Activated T-cell treated with anti-CD3 and anti-CD28 coated beads, Interleukin-2, amount 50 U/mL, for 72 hours (primary cell): ENCODE measurements at regions not wholly inside any gene's neighbourhood (a gene's known extent, or its start where the extent isn't known, plus 50 kb on each side); places are given as distances from the start of the nearest gene placed in this dataset.
A peak's percentile ranks its signal among the peaks of the same experiment; 100 is the strongest.

Experiments used
- ATAC-seq, 2 donors: fragments of 150-1000 bp; cut with Tn5 transposase; replicated peaks in 1 of 2; 2 replicates each; pipeline ENCODE4 v1.10.0; 2021; ENCODE audit warnings: moderate library complexity in 2 of 2, mild to moderate bottlenecking in 1 of 2
- DNase-seq, 2 donors: peaks; one replicate each; pipeline ENCODE4 v3.0.0; 2021 to 2022; ENCODE audit warnings: mixed read lengths in 1 of 2
- H3K27ac Mint-ChIP-seq: one replicate; pipeline ENCODE4 v1.8.0; 2022; ENCODE audit warnings: mild to moderate bottlenecking, moderate library complexity, mixed read lengths
- H3K27me3 Mint-ChIP-seq: one replicate; pipeline ENCODE4 v1.8.0; 2022; ENCODE audit warnings: low read depth, mixed read lengths
- H3K36me3 Mint-ChIP-seq, 2 donors: one replicate each; pipeline ENCODE4 v1.8.0; 2022; ENCODE audit warnings: mixed read lengths in 2 of 2, mild to moderate bottlenecking in 1 of 2; ENCODE audit not compliant: insufficient read depth in 2 of 2
- H3K4me1 Mint-ChIP-seq: one replicate; pipeline ENCODE4 v1.8.0; 2022; ENCODE audit warnings: low read depth, mixed read lengths
- H3K4me3 Mint-ChIP-seq, 2 donors: one replicate each; pipeline ENCODE4 v1.8.0; 2022; ENCODE audit warnings: mild to moderate bottlenecking in 2 of 2, mixed read lengths in 2 of 2, moderate library complexity in 2 of 2
- H3K9me3 Mint-ChIP-seq, 2 donors: one replicate each; pipeline ENCODE4 v1.8.0; 2022; ENCODE audit warnings: mixed read lengths in 2 of 2

GRCh38 chr1:193313354-193314140 lies 127.1 kb upstream of the B3GALT2 start:
- Mint-ChIP-seq H3K4me3 (no peak overlapping the region), H3K27me3 (no peaks in the 10 kb centered on the region), H3K9me3 (no peaks in the 10 kb centered on the region), H3K4me1 (peaks cover 13% of the 10 kb centered on the region), H3K27ac (no peak overlapping the region), H3K36me3 (no peaks in the 10 kb centered on the region)
- ATAC-seq (no peak), DNase-seq (no peak)

- H3K9me3 Mint-ChIP-seq = no peaks in the 10 kb centered on the region
- peaks cover 13% of the 10 kb centered on the region for H3K4me1 Mint-ChIP-seq
- no peak overlapping the region for H3K27ac Mint-ChIP-seq
- H3K36me3 Mint-ChIP-seq = no peaks in the 10 kb centered on the region
- DNase-seq (no peak), ATAC-seq (no peak)
- H3K27me3 Mint-ChIP-seq = no peaks in the 10 kb centered on the region
- no peak overlapping the region for H3K4me3 Mint-ChIP-seq
These were observed 126.0 kb upstream of the B3GALT2 start for GRCh38 chr1:193312432-193312831.

GRCh38 chr1:193311226-193311948 lies 125.0 kb upstream of the B3GALT2 start:
- Mint-ChIP-seq H3K27ac (no peak overlapping the region), H3K27me3 (no peaks in the 10 kb centered on the region), H3K9me3 (no peaks in the 10 kb centered on the region), H3K36me3 (no peaks in the 10 kb centered on the region), H3K4me1 (peaks cover 13% of the 10 kb centered on the region), H3K4me3 (no peak overlapping the region)
- ATAC-seq = no peak
- no peak for DNase-seq

- Mint-ChIP-seq H3K4me3 (no peak overlapping the region), H3K36me3 (no peaks in the 10 kb centered on the region), H3K27me3 (no peaks in the 10 kb centered on the region), H3K9me3 (no peaks in the 10 kb centered on the region), H3K27ac (no peak overlapping the region), H3K4me1 (peaks cover 13% of the 10 kb centered on the region)
- no peak for DNase-seq
- no peak for ATAC-seq
These were observed 124.2 kb upstream of the B3GALT2 start for GRCh38 chr1:193310564-193310963.

GRCh38 chr1:193309936-193310475 lies 123.6 kb upstream of the B3GALT2 start:
- Mint-ChIP-seq H3K4me3 (no peak overlapping the region), H3K4me1 (peaks cover 13% of the 10 kb centered on the region), H3K27me3 (no peaks in the 10 kb centered on the region), H3K9me3 (no peaks in the 10 kb centered on the region), H3K27ac (no peak overlapping the region), H3K36me3 (no peaks in the 10 kb centered on the region)
- ATAC-seq = no peak
- DNase-seq = no peak

GRCh38 chr1:193308438-193308837 lies 122.0 kb upstream of the B3GALT2 start:
- Mint-ChIP-seq H3K9me3 (no peaks in the 10 kb centered on the region), H3K27ac (no peak overlapping the region), H3K4me3 (no peak overlapping the region), H3K4me1 (peaks cover 13% of the 10 kb centered on the region), H3K27me3 (no peaks in the 10 kb centered on the region), H3K36me3 (no peaks in the 10 kb centered on the region)
- DNase-seq (no peak), ATAC-seq (peak; percentile 46 to 73)

- Mint-ChIP-seq H3K36me3 (no peaks in the 10 kb centered on the region), H3K4me1 (peaks cover 12% of the 10 kb centered on the region)
- ATAC-seq = no peak
These were observed 120.0 kb upstream of the B3GALT2 start for GRCh38 chr1:193306430-193306829.

More at GRCh38 chr1:193306430-193306829, 120.0 kb upstream of the B3GALT2 start:
- Mint-ChIP-seq H3K4me3 (no peak overlapping the region), H3K9me3 (no peaks in the 10 kb centered on the region), H3K27ac (no peak overlapping the region), H3K27me3 (no peaks in the 10 kb centered on the region)
- DNase-seq = no peak
